Smooth muscle cell (in vitro differentiated cells): ENCODE measurements at regions not wholly inside any gene's neighbourhood (a gene's known extent, or its start where the extent isn't known, plus 50 kb on each side); places are given as distances from the start of the nearest gene placed in this dataset.

Experiments
- DNase-seq: peaks from one replicate; lab custom pipeline; 2025; ENCODE audit not compliant: unreplicated experiment; lab: John Stamatoyannopoulos, UW
- H2AFZ ChIP-seq: fragments of 200-600 bp; sonication (generic); 2 replicates; pipeline ENCODE4 v1.6.0; 2016; ENCODE audit warnings: antibody characterized with exemption, low read depth, mild to moderate bottlenecking
- H3F3A ChIP-seq: fragments of 200-600 bp; sonication (generic); 2 replicates; pipeline ENCODE4 v1.6.0; 2017; ENCODE audit warnings: antibody characterized with exemption, low read depth
- H3K27ac ChIP-seq: fragments of 200-600 bp; sonication (generic); 2 replicates; pipeline ENCODE4 v1.5.1; 2016; ENCODE audit warnings: low read depth, mild to moderate bottlenecking
- H3K27me3 ChIP-seq: fragments of 200-600 bp; sonication (generic); 2 replicates; pipeline ENCODE4 v1.6.1; 2016; ENCODE audit warnings: low read depth, mild to moderate bottlenecking
- H3K36me3 ChIP-seq: fragments of 200-600 bp; sonication (generic); 2 replicates; pipeline ENCODE4 v1.5.1; 2016; ENCODE audit warnings: low read depth
- H3K4me1 ChIP-seq: fragments of 200-600 bp; sonication (generic); 2 replicates; pipeline ENCODE4 v1.5.1; 2016; ENCODE audit warnings: low read depth
- H3K4me2 ChIP-seq: fragments of 200-600 bp; sonication (generic); 2 replicates; pipeline ENCODE4 v1.6.0; 2016; ENCODE audit warnings: mild to moderate bottlenecking
- H3K4me3 ChIP-seq: fragments of 200-600 bp; sonication (generic); 2 replicates; pipeline ENCODE4 v1.5.1; 2016; ENCODE audit warnings: mild to moderate bottlenecking
- H3K79me2 ChIP-seq: fragments of 200-600 bp; sonication (generic); 2 replicates; pipeline ENCODE4 v1.6.0; 2016; ENCODE audit warnings: low read depth, mild to moderate bottlenecking
- H3K9ac ChIP-seq: fragments of 200-600 bp; sonication (generic); 2 replicates; pipeline ENCODE4 v1.6.0; 2016; ENCODE audit warnings: low read depth
- H3K9me3 ChIP-seq: fragments of 200-600 bp; sonication (generic); replicated peaks from 2 replicates; pipeline ENCODE4 v1.5.1; 2016; ENCODE audit warnings: low read depth
- H4K20me1 ChIP-seq: fragments of 200-600 bp; sonication (generic); 2 replicates; pipeline ENCODE4 v1.6.0; 2016; ENCODE audit warnings: low read depth
- CTCF ChIP-seq: fragments of 200-600 bp; sonication (generic); IDR thresholded peaks from 2 replicates; pipeline ENCODE4 v1.5.1; 2017; ENCODE audit warnings: borderline replicate concordance, mild to moderate bottlenecking, antibody characterized with exemption; ENCODE audit not compliant: insufficient read depth, poor library complexity, severe bottlenecking
- WGBS: methylation state at CpG from one replicate; pipeline ENCODE4 v1.1.7; 2016; ENCODE audit warnings: low lambda C conversion rate; 5-methylcytosine and 5-hydroxymethylcytosine counted together

- Histone ChIP-seq H3K79me2 (no peaks in the 10 kb centered on the region), H3K9ac (no peak overlapping the region), H3K9me3 (no peaks in the 10 kb centered on the region), H3K4me3 (no peak overlapping the region), H3K27ac (no peak overlapping the region), H3K27me3 (no peaks in the 10 kb centered on the region), H3F3A (no peaks in the 10 kb centered on the region), H2AFZ (no peak overlapping the region), H3K4me2 (no peak overlapping the region), H3K4me1 (no peaks in the 10 kb centered on the region), H4K20me1 (no peaks in the 10 kb centered on the region), H3K36me3 (no peaks in the 10 kb centered on the region)
- no peak for DNase-seq
- WGBS: 87% methylated on average over 3 of the region's 3 CpGs
- TF ChIP-seq CTCF: no peak
Measured at GRCh38 chr2:153109793-153110192, 368.8 kb downstream of the RPRM start.

- Histone ChIP-seq H3K4me3 (no peak overlapping the region), H3K9me3 (no peaks in the 10 kb centered on the region), H3K9ac (no peak overlapping the region), H3K4me2 (no peak overlapping the region), H2AFZ (no peak overlapping the region), H3K36me3 (no peaks in the 10 kb centered on the region), H4K20me1 (no peaks in the 10 kb centered on the region), H3K27me3 (no peaks in the 10 kb centered on the region), H3K4me1 (no peaks in the 10 kb centered on the region), H3K27ac (no peak overlapping the region), H3F3A (no peaks in the 10 kb centered on the region), H3K79me2 (no peaks in the 10 kb centered on the region)
- WGBS: 96% methylated on average over 1 of the region's 1 CpG
- DNase-seq: no peak
- TF ChIP-seq CTCF: no peak
Measured at GRCh38 chr2:153106802-153107477, 371.6 kb downstream of the RPRM start.

GRCh38 chr2:153105829-153106578, 372.6 kb downstream of the RPRM start:
- Histone ChIP-seq H3K27ac (no peak overlapping the region), H3K9ac (no peak overlapping the region), H4K20me1 (no peaks in the 10 kb centered on the region), H3K4me3 (no peak overlapping the region), H3K4me2 (no peak overlapping the region), H3K27me3 (no peaks in the 10 kb centered on the region), H3K79me2 (no peaks in the 10 kb centered on the region), H3K36me3 (no peaks in the 10 kb centered on the region), H3K9me3 (no peaks in the 10 kb centered on the region), H3K4me1 (no peaks in the 10 kb centered on the region), H2AFZ (no peak overlapping the region), H3F3A (no peaks in the 10 kb centered on the region)
- 90% methylated on average over 2 of the region's 2 CpGs for WGBS
- TF ChIP-seq CTCF: no peak
- no peak for DNase-seq
